H1 (cell line): ENCODE measurements at regions not wholly inside any gene's neighbourhood (a gene's known extent, or its start where the extent isn't known, plus 50 kb on each side); places are given as distances from the start of the nearest gene placed in this dataset.

Source experiments
- CTCF ChIA-PET: fragments of 300-600 bp; sonication (Branson Sonifier 250); formaldehyde crosslinking; loops from one replicate; lab custom pipeline; 2021; ENCODE audit not compliant: partially characterized antibody; lab: Charles Lee
- POLR2A ChIA-PET: fragments of 300-600 bp; sonication (Branson Sonifier 250); formaldehyde crosslinking; loops from one replicate; lab custom pipeline; 2021; ENCODE audit warnings: inconsistent platforms; ENCODE audit not compliant: partially characterized antibody; lab: Charles Lee
- DNase-seq, 2 experiments: peaks; one replicate each; pipeline versions ENCODE4 v3.0.0 to v3.0.0-alpha.2; 2010 to 2022; ENCODE audit warnings: low spot score in 2 of 2, low read depth in 1 of 2, mixed read lengths in 1 of 2
- FAIRE-seq: peaks from 2 replicates; lab custom pipeline; 2011; peaks lifted over from hg19 to GRCh38; lab: Jason Lieb, UNC
- H2AFZ ChIP-seq: 2 replicates; pipeline ENCODE4 v1.8.1; 2012; ENCODE audit warnings: low read length, inconsistent platforms
- H2AK5ac ChIP-seq: 2 replicates; pipeline ENCODE4 v1.6.1; 2013; ENCODE audit warnings: low read depth, low read length
- H2BK120ac ChIP-seq: replicated peaks from 2 replicates; pipeline ENCODE3; 2013; ENCODE audit warnings: low read depth, low read length, inconsistent platforms
- H2BK12ac ChIP-seq: 2 replicates; pipeline ENCODE4 v1.6.1; 2013; ENCODE audit warnings: low read depth, low read length
- H2BK15ac ChIP-seq: 2 replicates; pipeline ENCODE4 v1.6.1; 2013; ENCODE audit warnings: low read length
- H2BK20ac ChIP-seq: 2 replicates; pipeline ENCODE4 v1.6.1; 2013; ENCODE audit warnings: low read length
- H2BK5ac ChIP-seq: 2 replicates; pipeline ENCODE4 v1.6.1; 2013; ENCODE audit warnings: low read depth, low read length
- H3K14ac ChIP-seq: 2 replicates; pipeline ENCODE4 v1.6.1; 2013; ENCODE audit warnings: inconsistent platforms; ENCODE audit not compliant: insufficient read length
- H3K18ac ChIP-seq: 2 replicates; pipeline ENCODE4 v1.6.1; 2013; ENCODE audit warnings: low read length; ENCODE audit errors: extremely low read depth
- H3K23ac ChIP-seq: 2 replicates; pipeline ENCODE4 v1.6.1; 2013; ENCODE audit warnings: inconsistent platforms; ENCODE audit not compliant: insufficient read length
- H3K23me2 ChIP-seq: 2 replicates; pipeline ENCODE4 v1.6.1; 2013; ENCODE audit warnings: low read depth, low read length
- H3K27ac ChIP-seq: 2 replicates; pipeline ENCODE4 v1.6.1; 2011; ENCODE audit warnings: low read depth, low read length, inconsistent platforms
- H3K27me3 ChIP-seq, 4 experiments: replicated peaks in 1 of 4; 1 replicate in 1 of 4; 2 replicates in 3 of 4; pipeline versions ENCODE4 v1.6.1 to v1.8.1; 2011 to 2013; ENCODE audit warnings: low read length in 3 of 4, mild to moderate bottlenecking in 3 of 4, inconsistent platforms in 2 of 4, mixed read lengths in 2 of 4, moderate library complexity in 1 of 4; ENCODE audit not compliant: control insufficient read depth in 3 of 4, insufficient read depth in 3 of 4; ENCODE audit errors: extremely low read depth in 1 of 4
- H3K36me3 ChIP-seq, 4 experiments: 2 replicates each; pipeline versions ENCODE4 v1.6.1 to v1.8.1; 2011 to 2013; ENCODE audit warnings: mild to moderate bottlenecking in 4 of 4, low read length in 3 of 4, moderate library complexity in 2 of 4, control low read depth in 1 of 4, inconsistent platforms in 1 of 4; ENCODE audit not compliant: insufficient read depth in 4 of 4, control insufficient read depth in 2 of 4
- H3K4ac ChIP-seq: replicated peaks from 2 replicates; pipeline ENCODE3; 2013; ENCODE audit warnings: low read length, low read depth, mixed read lengths, inconsistent platforms; ENCODE audit not compliant: insufficient read length
- H3K4me1 ChIP-seq, 4 experiments: replicated peaks in 1 of 4; 1 replicate in 1 of 4; 2 replicates in 3 of 4; pipeline versions ENCODE4 v1.6.1 to v1.8.1; 2011 to 2013; ENCODE audit warnings: low read length in 3 of 4, inconsistent platforms in 2 of 4, mixed read lengths in 1 of 4; ENCODE audit not compliant: insufficient read depth in 4 of 4, control insufficient read depth in 3 of 4
- H3K4me2 ChIP-seq, 2 experiments: 2 replicates each; pipeline versions ENCODE4 v1.6.1 to v1.8.1; 2011 to 2013; ENCODE audit warnings: low read depth in 2 of 2, low read length in 2 of 2, control low read depth in 1 of 2, inconsistent platforms in 1 of 2, mild to moderate bottlenecking in 1 of 2; ENCODE audit not compliant: insufficient read depth in 1 of 2
- H3K4me3 ChIP-seq, 4 experiments: fragments of 200-600, 300-600 bp in 1 of 4; sonication (generic), shearing (Covaris generic), sonication (Bioruptor Twin) in 1 of 4; 2 replicates each; pipeline versions ENCODE4 v1.5.1 to v1.8.1; 2011 to 2016; ENCODE audit warnings: low read length in 4 of 4, low read depth in 3 of 4, control low read depth in 2 of 4, inconsistent platforms in 2 of 4, mild to moderate bottlenecking in 2 of 4, mixed read lengths in 1 of 4, moderate library complexity in 1 of 4; ENCODE audit not compliant: insufficient read depth in 2 of 4; ENCODE audit errors: extremely low read depth in 1 of 4
- H3K56ac ChIP-seq: replicated peaks from 2 replicates; pipeline ENCODE3; 2013; ENCODE audit warnings: low read depth, mild to moderate bottlenecking, mixed read lengths, low read length, inconsistent platforms; ENCODE audit not compliant: insufficient read length
- H3K79me1 ChIP-seq: 2 replicates; pipeline ENCODE4 v1.6.1; 2013; ENCODE audit warnings: low read depth, low read length, control low read depth
- H3K79me2 ChIP-seq, 2 experiments: 2 replicates each; pipeline versions ENCODE4 v1.6.1 to v1.8.1; 2012 to 2013; ENCODE audit warnings: low read length in 2 of 2, mild to moderate bottlenecking in 2 of 2, inconsistent platforms in 1 of 2; ENCODE audit not compliant: insufficient read depth in 2 of 2, control insufficient read depth in 1 of 2
- H3K9ac ChIP-seq, 4 experiments: replicated peaks in 1 of 4; 1 replicate in 1 of 4; 2 replicates in 3 of 4; pipeline versions ENCODE4 v1.6.1 to v1.8.1; 2011 to 2013; ENCODE audit warnings: low read depth in 3 of 4, low read length in 3 of 4, control low read depth in 2 of 4, mild to moderate bottlenecking in 2 of 4, moderate library complexity in 2 of 4, inconsistent platforms in 1 of 4; ENCODE audit errors: extremely low read depth in 1 of 4
- H3K9me3 ChIP-seq, 2 experiments: 2 replicates each; pipeline versions ENCODE4 v1.6.1 to v1.8.1; 2012 to 2013; ENCODE audit warnings: mild to moderate bottlenecking in 2 of 2, moderate library complexity in 2 of 2, control low read depth in 1 of 2, inconsistent platforms in 1 of 2, low read depth in 1 of 2, low read length in 1 of 2, mixed read lengths in 1 of 2; ENCODE audit not compliant: insufficient read depth in 2 of 2
- H4K20me1 ChIP-seq, 2 experiments: replicated peaks in 1 of 2; 2 replicates each; pipeline versions ENCODE3 to v1.8.1; 2011 to 2013; ENCODE audit warnings: inconsistent platforms in 2 of 2, low read length in 2 of 2, mild to moderate bottlenecking in 1 of 2; ENCODE audit not compliant: insufficient read depth in 2 of 2, control insufficient read depth in 1 of 2
- H4K5ac ChIP-seq: 2 replicates; pipeline ENCODE4 v1.6.1; 2013; ENCODE audit warnings: low read length, low read depth, mixed read lengths, inconsistent platforms; ENCODE audit not compliant: insufficient read length
- H4K8ac ChIP-seq: 2 replicates; pipeline ENCODE4 v1.8.0; 2013; ENCODE audit warnings: mild to moderate bottlenecking, moderate library complexity, low read length, inconsistent platforms; ENCODE audit not compliant: insufficient read depth; ENCODE audit errors: extremely low read depth
- H4K91ac ChIP-seq: replicated peaks from 2 replicates; pipeline ENCODE3; 2013; ENCODE audit warnings: low read length, mixed read lengths, inconsistent platforms; ENCODE audit not compliant: insufficient read length
- EGR1 ChIP-seq: IDR thresholded peaks from 2 replicates; pipeline ENCODE4 v1.6.1; 2011; ENCODE audit warnings: low read depth, low read length, borderline replicate concordance
- TAF1 ChIP-seq: IDR thresholded peaks from 2 replicates; pipeline ENCODE4 v1.6.1; 2011; ENCODE audit warnings: mild to moderate bottlenecking, low read depth, low read length
- WGBS, 2 experiments: shearing (Covaris generic) in 1 of 2; methylation state at CpG; one replicate each; pipeline versions ENCODE4 v1.1.6 to v1.1.7; 2013 to 2015; ENCODE audit warnings: low lambda C conversion rate in 2 of 2, mixed read lengths in 2 of 2, inconsistent platforms in 1 of 2, low coverage in 1 of 2, missing lambda C conversion rate in 1 of 2; ENCODE audit not compliant: insufficient replicate concordance in 2 of 2, insufficient coverage in 1 of 2, insufficient read length in 1 of 2; ENCODE audit errors: extremely low coverage in 1 of 2, missing lambda C conversion rate in 1 of 2; 5-methylcytosine and 5-hydroxymethylcytosine counted together

GRCh38 chr2:152815634-152816257 is 97.3 kb downstream of the ARL6IP6 start:
- no peaks in the 10 kb centered on the region for H3K79me2 ChIP-seq
- H4K8ac ChIP-seq: no peak overlapping the region
- WGBS, 2 experiments: 96% methylated on average over 3 of the region's 3 CpGs; no CpG with 5 or more reads in 1 of the 2 experiments
- no peak overlapping the region for H2BK12ac ChIP-seq
- DNase-seq (no peak), FAIRE-seq (no peak)
- H2BK120ac ChIP-seq: no peak overlapping the region
- no peak overlapping the region; a peak in 1 of 7 replicates for H3K9ac ChIP-seq
- no peaks in the 10 kb centered on the region for H3K4me1 ChIP-seq
- H4K20me1 ChIP-seq: no peaks in the 10 kb centered on the region
- H3K4me2 ChIP-seq: no peak overlapping the region
- no peak overlapping the region for H2BK20ac ChIP-seq
- H3K79me1 ChIP-seq: no peaks in the 10 kb centered on the region
- no peak overlapping the region for H2AK5ac ChIP-seq
- H2BK15ac ChIP-seq: no peak overlapping the region
- H3K9me3 ChIP-seq: 0 out of 4 replicates have a peak, but pooled peaks cover 0 to 2% of the 10 kb centered on the region in 2 experiments
- no peak overlapping the region for H4K5ac ChIP-seq
- POLR2A ChIA-PET: no interaction called here
- no peak overlapping the region for H2BK5ac ChIP-seq
- CTCF ChIA-PET: interaction anchor here (1.1 kb wide), 1 partner anchor 46 kb away, joined by 3 read pairs; no protein-coding TSS in a partner anchor
- H3K56ac ChIP-seq: no peak overlapping the region
- H3K23me2 ChIP-seq: no peaks in the 10 kb centered on the region
- no peaks in the 10 kb centered on the region for H3K36me3 ChIP-seq
- no peak overlapping the region for H3K4me3 ChIP-seq
- H2AFZ ChIP-seq: no peak overlapping the region
- H3K18ac ChIP-seq: no peak overlapping the region
- no peak overlapping the region for H3K23ac ChIP-seq
- no peaks in the 10 kb centered on the region for H3K27me3 ChIP-seq
- no peak overlapping the region for H3K14ac ChIP-seq
- no peak overlapping the region for H4K91ac ChIP-seq
- no peak overlapping the region for H3K27ac ChIP-seq
- H3K4ac ChIP-seq: no peak overlapping the region
- TF ChIP-seq TAF1 (no peak), EGR1 (no peak)
